ENCODE measurements at regions not wholly inside any gene's neighbourhood (a gene's known extent, or its start where the extent isn't known, plus 50 kb on each side); places are given as distances from the start of the nearest gene placed in this dataset.

- H3K27ac ChIP-seq, result no peak overlapping the region
- H3K9me3 ChIP-seq, result peaks cover 0 to 6% (median 4%) of the 10 kb centered on the region in 4 donors
- H3K4me1 ChIP-seq, result no peaks in the 10 kb centered on the region
- H3K27me3 ChIP-seq, result no peaks in the 10 kb centered on the region
- 91 to 95% methylated on average over 2 of the region's 2 CpGs for WGBS, 2 donors
- TF ChIP-seq CTCF (IDR thresholded peaks at IDR 0.05) (no peak), POLR2AphosphoS5 (IDR thresholded peaks at IDR 0.05) (no peak), EP300 (IDR thresholded peaks at IDR 0.05) (no peak), POLR2A (IDR thresholded peaks at IDR 0.05) (no peak)
- DNase-seq (no peak), ATAC-seq (ENCODE audit: low FRiP score in 2 of 2) (no peak)
- no peaks in the 10 kb centered on the region for H3K36me3 ChIP-seq
- H3K4me3 ChIP-seq, result no peak overlapping the region
Measured at GRCh38 chr14:66434464-66434863, 51.7 kb upstream of the CCDC196 start.

GRCh38 chr14:66435683-66436082 lies 50.5 kb upstream of the CCDC196 start:
- 88 to 93% methylated on average over 1 of the region's 1 CpG for WGBS, 2 donors

More at GRCh38 chr14:66435683-66436082, 50.5 kb upstream of the CCDC196 start:
- H3K27ac ChIP-seq, result no peak overlapping the region
- H3K27me3 ChIP-seq, result no peaks in the 10 kb centered on the region
- TF ChIP-seq POLR2A (IDR thresholded peaks at IDR 0.05), result no peak
- no peak for TF ChIP-seq CTCF (IDR thresholded peaks at IDR 0.05)
- TF ChIP-seq EP300 (IDR thresholded peaks at IDR 0.05), result no peak
- no peak for TF ChIP-seq POLR2AphosphoS5 (IDR thresholded peaks at IDR 0.05)
- no peaks in the 10 kb centered on the region for H3K4me1 ChIP-seq
- peaks cover 0 to 6% (median 4%) of the 10 kb centered on the region in 4 donors for H3K9me3 ChIP-seq
- ATAC-seq (ENCODE audit: low FRiP score in 2 of 2) (no peak), DNase-seq (no peak)
- H3K36me3 ChIP-seq, result no peaks in the 10 kb centered on the region
- H3K4me3 ChIP-seq, result no peak overlapping the region

Small RNA genes lying in the stretch of these regions (small RNA-seq; reads per million reads assigned to genes)
- 0 reads per million in 4 donors for gene RF00019
